BLaER1 (cell line): ENCODE measurements at regions not wholly inside any gene's neighbourhood (a gene's known extent, or its start where the extent isn't known, plus 50 kb on each side); places are given as distances from the start of the nearest gene placed in this dataset.

Experiments
- H3K27ac ChIP-seq: shearing (Covaris generic); formaldehyde crosslinking; 2 replicates; pipeline ENCODE4 v1.8.1; 2022
- H3K27me3 ChIP-seq: shearing (Covaris generic); formaldehyde crosslinking; 2 replicates; pipeline ENCODE4 v1.8.1; 2022
- H3K36me3 ChIP-seq: shearing (Covaris generic); formaldehyde crosslinking; 2 replicates; pipeline ENCODE4 v1.8.1; 2022
- H3K4me1 ChIP-seq: shearing (Covaris generic); formaldehyde crosslinking; 2 replicates; pipeline ENCODE4 v1.8.1; 2022
- H3K4me2 ChIP-seq: shearing (Covaris generic); formaldehyde crosslinking; 2 replicates; pipeline ENCODE4 v1.8.1; 2022
- H3K4me3 ChIP-seq: shearing (Covaris generic); formaldehyde crosslinking; 2 replicates; pipeline ENCODE4 v1.8.1; 2022
- H3K9ac ChIP-seq: shearing (Covaris generic); formaldehyde crosslinking; 2 replicates; pipeline ENCODE4 v1.8.1; 2022
- H3K9me3 ChIP-seq: shearing (Covaris generic); formaldehyde crosslinking; 2 replicates; pipeline ENCODE4 v1.8.1; 2022
- H4K20me1 ChIP-seq: shearing (Covaris generic); formaldehyde crosslinking; 2 replicates; pipeline ENCODE4 v1.8.1; 2022
- Cebpa-rat ChIP-seq: shearing (Covaris generic); IDR thresholded peaks from 2 replicates; pipeline ENCODE4 v1.8.1; 2022

- H3K9me3 ChIP-seq, result peaks cover 15% of the 10 kb centered on the region
- no peak for TF ChIP-seq Cebpa-rat
- no peaks in the 10 kb centered on the region for H3K27me3 ChIP-seq
- no peak overlapping the region for H3K27ac ChIP-seq
- H3K36me3 ChIP-seq, result no peaks in the 10 kb centered on the region
- no peak overlapping the region for H3K9ac ChIP-seq
- no peak overlapping the region for H3K4me2 ChIP-seq
- H4K20me1 ChIP-seq, result no peaks in the 10 kb centered on the region
- H3K4me1 ChIP-seq, result peaks cover 8% of the 10 kb centered on the region; the same call in 1 of the 2 replicates
- H3K4me3 ChIP-seq, result no peak overlapping the region
Observed at GRCh38 chr10:78274491-78274890, 240.8 kb downstream of the RPS24 start.

DNA sequence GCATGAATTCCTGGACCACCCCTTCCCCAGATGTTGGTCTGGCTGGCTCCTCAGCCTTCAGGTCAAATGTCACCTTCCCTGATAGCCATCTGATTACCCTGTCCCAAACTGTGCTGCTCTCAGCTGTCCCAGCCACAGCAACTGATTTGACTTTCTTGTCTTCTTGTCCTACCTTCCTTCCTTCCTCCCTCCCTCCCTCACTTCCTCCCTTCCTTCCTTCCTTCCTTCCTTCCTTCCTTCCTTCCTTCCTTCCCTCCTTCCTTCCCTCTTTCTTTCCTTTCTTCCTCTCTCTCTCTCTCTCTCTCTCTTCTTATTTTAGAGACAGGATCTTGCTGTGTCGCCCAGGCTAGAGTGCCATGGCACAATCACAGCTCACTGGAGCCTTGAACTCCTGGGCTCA is 242.5 kb downstream of the RPS24 start:
- H3K4me2 ChIP-seq, result no peak overlapping the region
- H3K36me3 ChIP-seq, result no peaks in the 10 kb centered on the region
- peaks cover 15% of the 10 kb centered on the region for H3K9me3 ChIP-seq
- no peaks in the 10 kb centered on the region for H4K20me1 ChIP-seq
- H3K27me3 ChIP-seq, result no peaks in the 10 kb centered on the region
- no peak for TF ChIP-seq Cebpa-rat
- no peak overlapping the region for H3K27ac ChIP-seq
- peaks cover 10% of the 10 kb centered on the region; the same call in 1 of the 2 replicates for H3K4me1 ChIP-seq
- no peak overlapping the region for H3K4me3 ChIP-seq
- H3K9ac ChIP-seq, result no peak overlapping the region

GRCh38 chr10:78277314-78278057 is 243.8 kb downstream of the RPS24 start:
- Histone ChIP-seq H3K27ac (no peak overlapping the region), H3K9ac (no peak overlapping the region)

GRCh38 chr10:78278058-78278404 is 244.4 kb downstream of the RPS24 start:
- Histone ChIP-seq H3K4me3 (no peak overlapping the region), H4K20me1 (no peaks in the 10 kb centered on the region), H3K27me3 (no peaks in the 10 kb centered on the region), H3K27ac (no peak overlapping the region), H3K9me3 (no peaks in the 10 kb centered on the region), H3K36me3 (no peaks in the 10 kb centered on the region), H3K4me1 (peaks cover 14% of the 10 kb centered on the region; the same call in 1 of the 2 replicates), H3K4me2 (no peak overlapping the region), H3K9ac (no peak overlapping the region)
- TF ChIP-seq Cebpa-rat, result no peak

More at GRCh38 chr10:78277314-78278057, 243.8 kb downstream of the RPS24 start:
- no peaks in the 10 kb centered on the region for H3K27me3 ChIP-seq
- TF ChIP-seq Cebpa-rat, result no peak
- no peaks in the 10 kb centered on the region for H3K36me3 ChIP-seq
- no peaks in the 10 kb centered on the region for H4K20me1 ChIP-seq
- no peak overlapping the region for H3K4me2 ChIP-seq
- peaks cover 4% of the 10 kb centered on the region; the same call in 1 of the 2 replicates for H3K9me3 ChIP-seq
- H3K4me1 ChIP-seq, result peaks cover 14% of the 10 kb centered on the region; the same call in 1 of the 2 replicates
- no peak overlapping the region for H3K4me3 ChIP-seq

- no peak overlapping the region for H3K9ac ChIP-seq
- H3K36me3 ChIP-seq, result no peaks in the 10 kb centered on the region
- no peak overlapping the region for H3K27ac ChIP-seq
- H3K9me3 ChIP-seq, result no peaks in the 10 kb centered on the region
- H3K4me1 ChIP-seq, result peaks cover 14% of the 10 kb centered on the region; the same call in 1 of the 2 replicates
- no peak for TF ChIP-seq Cebpa-rat
- no peak overlapping the region for H3K4me3 ChIP-seq
- no peaks in the 10 kb centered on the region for H3K27me3 ChIP-seq
- H4K20me1 ChIP-seq, result no peaks in the 10 kb centered on the region
- no peak overlapping the region for H3K4me2 ChIP-seq
Observed at GRCh38 chr10:78279756-78280155, 246.1 kb downstream of the RPS24 start.

DNA sequence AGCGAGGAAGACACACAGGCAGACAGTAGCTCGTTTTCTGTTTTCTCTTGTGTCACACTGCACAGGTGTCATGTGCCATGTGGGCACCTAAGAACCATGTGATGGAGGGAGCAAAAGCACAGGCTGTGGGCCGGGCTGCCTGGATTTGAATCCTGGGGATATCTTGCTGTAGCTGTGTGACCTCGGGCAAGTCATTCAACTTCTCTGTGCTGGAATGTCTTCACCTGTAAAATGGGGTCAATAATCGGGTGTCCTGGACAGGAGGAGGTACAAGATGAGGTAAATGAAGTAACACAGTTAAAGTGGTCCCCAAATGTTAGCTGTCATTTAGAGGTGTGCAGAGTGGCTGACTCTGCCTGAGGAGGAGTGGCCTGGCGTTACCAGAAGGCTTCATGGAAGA is 246.9 kb downstream of the RPS24 start:
- Histone ChIP-seq H3K27ac (no peak overlapping the region), H3K4me3 (no peak overlapping the region), H3K27me3 (no peaks in the 10 kb centered on the region), H4K20me1 (no peaks in the 10 kb centered on the region), H3K4me1 (peaks cover 14% of the 10 kb centered on the region; the same call in 1 of the 2 replicates), H3K36me3 (no peaks in the 10 kb centered on the region), H3K9ac (no peak overlapping the region), H3K9me3 (no peaks in the 10 kb centered on the region), H3K4me2 (no peak overlapping the region)
- TF ChIP-seq Cebpa-rat, result no peak

GRCh38 chr10:78281627-78282026 is 248.0 kb downstream of the RPS24 start:
- H3K9ac ChIP-seq, result no peak overlapping the region
- no peak for TF ChIP-seq Cebpa-rat
- H3K4me1 ChIP-seq, result 0 out of 2 replicates have a peak, but pooled peaks cover 6% of the 10 kb centered on the region
- no peaks in the 10 kb centered on the region for H3K36me3 ChIP-seq
- H3K27ac ChIP-seq, result no peak overlapping the region
- no peak overlapping the region for H3K4me2 ChIP-seq
- H3K4me3 ChIP-seq, result no peak overlapping the region
- no peaks in the 10 kb centered on the region for H4K20me1 ChIP-seq
- H3K27me3 ChIP-seq, result no peaks in the 10 kb centered on the region
- no peaks in the 10 kb centered on the region for H3K9me3 ChIP-seq

GRCh38 chr10:78283069-78283682 is 249.5 kb downstream of the RPS24 start:
- no peak overlapping the region for H3K9ac ChIP-seq
- H3K4me1 ChIP-seq, result 0 out of 2 replicates have a peak, but pooled peaks cover 6% of the 10 kb centered on the region
- no peaks in the 10 kb centered on the region for H3K27me3 ChIP-seq
- H3K27ac ChIP-seq, result no peak overlapping the region
- H4K20me1 ChIP-seq, result no peaks in the 10 kb centered on the region
- H3K9me3 ChIP-seq, result no peaks in the 10 kb centered on the region
- H3K36me3 ChIP-seq, result no peaks in the 10 kb centered on the region
- no peak overlapping the region for H3K4me2 ChIP-seq
- no peak overlapping the region for H3K4me3 ChIP-seq
- no peak for TF ChIP-seq Cebpa-rat

GRCh38 chr10:78284381-78284780 is 250.7 kb downstream of the RPS24 start:
- Histone ChIP-seq H4K20me1 (no peaks in the 10 kb centered on the region), H3K4me3 (no peak overlapping the region), H3K27me3 (no peaks in the 10 kb centered on the region), H3K27ac (no peak overlapping the region), H3K9ac (no peak overlapping the region), H3K36me3 (no peaks in the 10 kb centered on the region), H3K9me3 (no peaks in the 10 kb centered on the region), H3K4me2 (no peak overlapping the region), H3K4me1 (0 out of 2 replicates have a peak, but pooled peaks cover 6% of the 10 kb centered on the region)
- TF ChIP-seq Cebpa-rat, result no peak

DNA sequence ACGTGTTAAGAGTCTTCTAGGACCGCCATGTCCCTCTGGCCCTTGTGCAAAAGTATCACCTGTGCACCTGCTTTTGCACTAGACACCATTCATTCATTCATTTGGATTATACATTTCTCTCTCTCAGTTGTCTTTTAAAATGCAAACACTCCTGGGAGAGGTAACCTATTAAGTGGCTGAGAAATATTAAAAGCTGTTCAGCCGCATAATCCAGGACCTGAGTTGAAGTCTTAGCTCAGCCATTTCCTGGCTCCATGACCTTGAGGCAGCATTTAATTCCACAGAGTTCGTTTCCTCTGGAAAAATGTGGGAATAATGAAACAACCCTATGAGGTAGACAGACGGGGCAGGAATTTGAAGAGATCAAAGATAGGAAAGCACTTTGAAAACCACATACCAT is 251.6 kb downstream of the RPS24 start:
- H3K4me2 ChIP-seq, result no peak overlapping the region
- no peak overlapping the region for H3K27ac ChIP-seq
- 0 out of 2 replicates have a peak, but pooled peaks cover 6% of the 10 kb centered on the region for H3K4me1 ChIP-seq
- no peaks in the 10 kb centered on the region for H3K27me3 ChIP-seq
- no peaks in the 10 kb centered on the region for H4K20me1 ChIP-seq
- no peaks in the 10 kb centered on the region for H3K9me3 ChIP-seq
- H3K9ac ChIP-seq, result no peak overlapping the region
- H3K4me3 ChIP-seq, result no peak overlapping the region
- TF ChIP-seq Cebpa-rat, result no peak
- no peaks in the 10 kb centered on the region for H3K36me3 ChIP-seq
